A673 (cell line): ENCODE measurements at regions not wholly inside any gene's neighbourhood (a gene's known extent, or its start where the extent isn't known, plus 50 kb on each side); places are given as distances from the start of the nearest gene placed in this dataset.

Source experiments
- CTCF ChIP-seq: fragments of 300-800, 200-600 bp; sonication (generic); conservative IDR thresholded peaks from 2 replicates; pipeline ENCODE4 v1.5.1; 2017; ENCODE audit warnings: low read depth, mild to moderate bottlenecking, antibody characterized with exemption, low read length, moderate library complexity, mixed read lengths
- EZH2 ChIP-seq: fragments of 200-600 bp; sonication (generic); IDR thresholded peaks from 2 replicates; pipeline ENCODE4 v1.6.1; 2017; ENCODE audit warnings: borderline replicate concordance, low read depth, mild to moderate bottlenecking, mixed read lengths, antibody characterized with exemption, low read length; ENCODE audit not compliant: poor library complexity, severe bottlenecking

- TF ChIP-seq CTCF, result no peak
- no peak for TF ChIP-seq EZH2
These were observed 110.0 kb upstream of the VANGL1 start for GRCh38 chr1:115531631-115532264.
